T-helper 17 cell (primary cell): ENCODE measurements at regions not wholly inside any gene's neighbourhood (a gene's known extent, or its start where the extent isn't known, plus 50 kb on each side); places are given as distances from the start of the nearest gene placed in this dataset.

Experiments used
- ATAC-seq: fragments of 150-1000 bp; cut with Tn5 transposase; 2 replicates; pipeline ENCODE4 v1.10.0; 2021; ENCODE audit warnings: mild to moderate bottlenecking, moderate library complexity
- DNase-seq, 3 donors: peaks; one replicate each; pipeline versions ENCODE4 v3.0.0 to v3.0.0-alpha.2; 2020 to 2021
- H3K9me3 ChIP-seq: one replicate; pipeline ENCODE4 v1.7.0; 2013; ENCODE audit warnings: low read length, mild to moderate bottlenecking; ENCODE audit not compliant: control insufficient read depth, poor library complexity, severe bottlenecking
- H3K27ac Mint-ChIP-seq: one replicate; pipeline ENCODE4 v1.8.0; 2022; ENCODE audit warnings: mild to moderate bottlenecking, moderate library complexity, mixed read lengths
- H3K27me3 Mint-ChIP-seq: one replicate; pipeline ENCODE4 v1.8.0; 2022; ENCODE audit warnings: mixed read lengths
- H3K36me3 Mint-ChIP-seq: one replicate; pipeline ENCODE4 v1.8.0; 2022; ENCODE audit warnings: low read depth, mixed read lengths
- H3K4me1 Mint-ChIP-seq: one replicate; pipeline ENCODE4 v1.8.0; 2022; ENCODE audit warnings: mild to moderate bottlenecking, mixed read lengths
- H3K4me3 Mint-ChIP-seq: one replicate; pipeline ENCODE4 v1.8.0; 2022; ENCODE audit warnings: mild to moderate bottlenecking, moderate library complexity, mixed read lengths

GRCh38 chr4:166280642-166281041 lies 407.6 kb downstream of the TLL1 start:
- Mint-ChIP-seq H3K4me1 (no peaks in the 10 kb centered on the region), H3K27me3 (no peaks in the 10 kb centered on the region), H3K36me3 (no peaks in the 10 kb centered on the region), H3K4me3 (no peak overlapping the region), H3K27ac (no peak overlapping the region)
- ATAC-seq: no peak
- DNase-seq: no peak
- H3K9me3 ChIP-seq: no peaks in the 10 kb centered on the region

- H3K36me3 Mint-ChIP-seq: no peaks in the 10 kb centered on the region
- no peaks in the 10 kb centered on the region for H3K4me1 Mint-ChIP-seq
- no peaks in the 10 kb centered on the region for H3K27me3 Mint-ChIP-seq
- no peak overlapping the region for H3K4me3 Mint-ChIP-seq
- H3K9me3 ChIP-seq: no peaks in the 10 kb centered on the region
- H3K27ac Mint-ChIP-seq: no peak overlapping the region
- no peak for DNase-seq
- ATAC-seq: no peak
These were observed 409.2 kb downstream of the TLL1 start for GRCh38 chr4:166282081-166282770.

- ATAC-seq (no peak), DNase-seq (no peak)
- Mint-ChIP-seq H3K27ac (no peak overlapping the region), H3K4me1 (no peaks in the 10 kb centered on the region), H3K4me3 (no peak overlapping the region), H3K27me3 (no peaks in the 10 kb centered on the region), H3K36me3 (no peaks in the 10 kb centered on the region)
- H3K9me3 ChIP-seq: no peaks in the 10 kb centered on the region
These were observed 411.2 kb downstream of the TLL1 start for GRCh38 chr4:166284221-166284620.

GRCh38 chr4:166290426-166290825 lies 417.4 kb downstream of the TLL1 start:
- no peaks in the 10 kb centered on the region for H3K9me3 ChIP-seq
- Mint-ChIP-seq H3K4me3 (no peak overlapping the region), H3K36me3 (no peaks in the 10 kb centered on the region), H3K27ac (no peak overlapping the region), H3K4me1 (no peaks in the 10 kb centered on the region), H3K27me3 (no peaks in the 10 kb centered on the region)
- ATAC-seq (no peak), DNase-seq (no peak)

GRCh38 chr4:166293556-166293955 lies 420.5 kb downstream of the TLL1 start:
- H3K9me3 ChIP-seq: no peaks in the 10 kb centered on the region
- H3K4me3 Mint-ChIP-seq: no peak overlapping the region

GRCh38 chr4:166301266-166301665 lies 428.2 kb downstream of the TLL1 start:
- Mint-ChIP-seq H3K36me3 (no peaks in the 10 kb centered on the region), H3K4me3 (no peak overlapping the region), H3K4me1 (no peaks in the 10 kb centered on the region), H3K27ac (no peak overlapping the region), H3K27me3 (no peaks in the 10 kb centered on the region)
- no peaks in the 10 kb centered on the region for H3K9me3 ChIP-seq
- ATAC-seq: no peak
- no peak for DNase-seq

More at GRCh38 chr4:166293556-166293955, 420.5 kb downstream of the TLL1 start:
- ATAC-seq (no peak), DNase-seq (no peak)
- H3K4me1 Mint-ChIP-seq: no peaks in the 10 kb centered on the region
- H3K27me3 Mint-ChIP-seq: no peaks in the 10 kb centered on the region
- H3K27ac Mint-ChIP-seq: no peak overlapping the region
- no peaks in the 10 kb centered on the region for H3K36me3 Mint-ChIP-seq

GRCh38 chr4:166308647-166309046 lies 435.6 kb downstream of the TLL1 start:
- Mint-ChIP-seq H3K4me3 (no peak overlapping the region), H3K27me3 (no peaks in the 10 kb centered on the region), H3K27ac (no peak overlapping the region), H3K36me3 (no peaks in the 10 kb centered on the region), H3K4me1 (no peaks in the 10 kb centered on the region)
- no peaks in the 10 kb centered on the region for H3K9me3 ChIP-seq
- DNase-seq: no peak
- ATAC-seq: no peak

GRCh38 chr4:166309286-166309685 lies 436.2 kb downstream of the TLL1 start:
- DNase-seq (no peak), ATAC-seq (no peak)
- no peaks in the 10 kb centered on the region for H3K9me3 ChIP-seq
- Mint-ChIP-seq H3K4me3 (no peak overlapping the region), H3K27me3 (no peaks in the 10 kb centered on the region), H3K27ac (no peak overlapping the region), H3K4me1 (no peaks in the 10 kb centered on the region), H3K36me3 (no peaks in the 10 kb centered on the region)

- DNase-seq: no peak
- H3K4me3 Mint-ChIP-seq: no peak overlapping the region
- no peaks in the 10 kb centered on the region for H3K9me3 ChIP-seq
- H3K27me3 Mint-ChIP-seq: no peaks in the 10 kb centered on the region
- H3K36me3 Mint-ChIP-seq: no peaks in the 10 kb centered on the region
- H3K27ac Mint-ChIP-seq: no peak overlapping the region
- ATAC-seq: no peak
- no peaks in the 10 kb centered on the region for H3K4me1 Mint-ChIP-seq
These were observed 438.1 kb downstream of the TLL1 start for GRCh38 chr4:166311169-166311568.

GRCh38 chr4:166312166-166312565 lies 439.1 kb downstream of the TLL1 start:
- ATAC-seq: no peak
- DNase-seq: no peak
- Mint-ChIP-seq H3K36me3 (no peaks in the 10 kb centered on the region), H3K4me3 (no peak overlapping the region), H3K27ac (no peak overlapping the region), H3K27me3 (no peaks in the 10 kb centered on the region), H3K4me1 (no peaks in the 10 kb centered on the region)
- H3K9me3 ChIP-seq: no peaks in the 10 kb centered on the region

GRCh38 chr4:166314902-166315301 lies 441.9 kb downstream of the TLL1 start:
- H3K36me3 Mint-ChIP-seq: no peaks in the 10 kb centered on the region
- H3K4me1 Mint-ChIP-seq: no peaks in the 10 kb centered on the region
- no peak overlapping the region for H3K27ac Mint-ChIP-seq
- no peak for ATAC-seq
- H3K4me3 Mint-ChIP-seq: no peak overlapping the region
- no peaks in the 10 kb centered on the region for H3K27me3 Mint-ChIP-seq
- no peak for DNase-seq
- H3K9me3 ChIP-seq: no peaks in the 10 kb centered on the region

GRCh38 chr4:166315721-166316467 lies 442.9 kb downstream of the TLL1 start:
- no peaks in the 10 kb centered on the region for H3K4me1 Mint-ChIP-seq
- H3K4me3 Mint-ChIP-seq: no peak overlapping the region
- no peak overlapping the region for H3K27ac Mint-ChIP-seq
- no peaks in the 10 kb centered on the region for H3K27me3 Mint-ChIP-seq
- H3K36me3 Mint-ChIP-seq: no peaks in the 10 kb centered on the region
- DNase-seq (no peak), ATAC-seq (no peak)
- H3K9me3 ChIP-seq: no peaks in the 10 kb centered on the region

- DNase-seq (no peak), ATAC-seq (no peak)
- Mint-ChIP-seq H3K4me3 (no peak overlapping the region), H3K4me1 (no peaks in the 10 kb centered on the region), H3K36me3 (no peaks in the 10 kb centered on the region), H3K27ac (no peak overlapping the region), H3K27me3 (no peaks in the 10 kb centered on the region)
- H3K9me3 ChIP-seq: no peaks in the 10 kb centered on the region
These were observed 445.9 kb downstream of the TLL1 start for GRCh38 chr4:166318810-166319525.
